H1 (cell line): ENCODE measurements at regions not wholly inside any gene's neighbourhood (a gene's known extent, or its start where the extent isn't known, plus 50 kb on each side); places are given as distances from the start of the nearest gene placed in this dataset.

Source experiments
- CTCF ChIA-PET: fragments of 300-600 bp; sonication (Branson Sonifier 250); formaldehyde crosslinking; loops from one replicate; lab custom pipeline; 2021; ENCODE audit not compliant: partially characterized antibody; lab: Charles Lee
- POLR2A ChIA-PET: fragments of 300-600 bp; sonication (Branson Sonifier 250); formaldehyde crosslinking; loops from one replicate; lab custom pipeline; 2021; ENCODE audit warnings: inconsistent platforms; ENCODE audit not compliant: partially characterized antibody; lab: Charles Lee
- DNase-seq, 2 experiments: peaks; one replicate each; pipeline versions ENCODE4 v3.0.0 to v3.0.0-alpha.2; 2010 to 2022; ENCODE audit warnings: low spot score in 2 of 2, low read depth in 1 of 2, mixed read lengths in 1 of 2
- FAIRE-seq: peaks from 2 replicates; lab custom pipeline; 2011; peaks lifted over from hg19 to GRCh38; lab: Jason Lieb, UNC
- H2AFZ ChIP-seq: 2 replicates; pipeline ENCODE4 v1.8.1; 2012; ENCODE audit warnings: low read length, inconsistent platforms
- H2AK5ac ChIP-seq: 2 replicates; pipeline ENCODE4 v1.6.1; 2013; ENCODE audit warnings: low read depth, low read length
- H2BK120ac ChIP-seq: replicated peaks from 2 replicates; pipeline ENCODE3; 2013; ENCODE audit warnings: low read depth, low read length, inconsistent platforms
- H2BK12ac ChIP-seq: 2 replicates; pipeline ENCODE4 v1.6.1; 2013; ENCODE audit warnings: low read depth, low read length
- H2BK15ac ChIP-seq: 2 replicates; pipeline ENCODE4 v1.6.1; 2013; ENCODE audit warnings: low read length
- H2BK20ac ChIP-seq: 2 replicates; pipeline ENCODE4 v1.6.1; 2013; ENCODE audit warnings: low read length
- H2BK5ac ChIP-seq: 2 replicates; pipeline ENCODE4 v1.6.1; 2013; ENCODE audit warnings: low read depth, low read length
- H3K14ac ChIP-seq: 2 replicates; pipeline ENCODE4 v1.6.1; 2013; ENCODE audit warnings: inconsistent platforms; ENCODE audit not compliant: insufficient read length
- H3K18ac ChIP-seq: 2 replicates; pipeline ENCODE4 v1.6.1; 2013; ENCODE audit warnings: low read length; ENCODE audit errors: extremely low read depth
- H3K23ac ChIP-seq: 2 replicates; pipeline ENCODE4 v1.6.1; 2013; ENCODE audit warnings: inconsistent platforms; ENCODE audit not compliant: insufficient read length
- H3K23me2 ChIP-seq: 2 replicates; pipeline ENCODE4 v1.6.1; 2013; ENCODE audit warnings: low read depth, low read length
- H3K27ac ChIP-seq: 2 replicates; pipeline ENCODE4 v1.6.1; 2011; ENCODE audit warnings: low read depth, low read length, inconsistent platforms
- H3K27me3 ChIP-seq, 4 experiments: replicated peaks in 1 of 4; 1 replicate in 1 of 4; 2 replicates in 3 of 4; pipeline versions ENCODE4 v1.6.1 to v1.8.1; 2011 to 2013; ENCODE audit warnings: low read length in 3 of 4, mild to moderate bottlenecking in 3 of 4, inconsistent platforms in 2 of 4, mixed read lengths in 2 of 4, moderate library complexity in 1 of 4; ENCODE audit not compliant: control insufficient read depth in 3 of 4, insufficient read depth in 3 of 4; ENCODE audit errors: extremely low read depth in 1 of 4
- H3K36me3 ChIP-seq, 4 experiments: 2 replicates each; pipeline versions ENCODE4 v1.6.1 to v1.8.1; 2011 to 2013; ENCODE audit warnings: mild to moderate bottlenecking in 4 of 4, low read length in 3 of 4, moderate library complexity in 2 of 4, control low read depth in 1 of 4, inconsistent platforms in 1 of 4; ENCODE audit not compliant: insufficient read depth in 4 of 4, control insufficient read depth in 2 of 4
- H3K4ac ChIP-seq: replicated peaks from 2 replicates; pipeline ENCODE3; 2013; ENCODE audit warnings: low read length, low read depth, mixed read lengths, inconsistent platforms; ENCODE audit not compliant: insufficient read length
- H3K4me1 ChIP-seq, 4 experiments: replicated peaks in 1 of 4; 1 replicate in 1 of 4; 2 replicates in 3 of 4; pipeline versions ENCODE4 v1.6.1 to v1.8.1; 2011 to 2013; ENCODE audit warnings: low read length in 3 of 4, inconsistent platforms in 2 of 4, mixed read lengths in 1 of 4; ENCODE audit not compliant: insufficient read depth in 4 of 4, control insufficient read depth in 3 of 4
- H3K4me2 ChIP-seq, 2 experiments: 2 replicates each; pipeline versions ENCODE4 v1.6.1 to v1.8.1; 2011 to 2013; ENCODE audit warnings: low read depth in 2 of 2, low read length in 2 of 2, control low read depth in 1 of 2, inconsistent platforms in 1 of 2, mild to moderate bottlenecking in 1 of 2; ENCODE audit not compliant: insufficient read depth in 1 of 2
- H3K4me3 ChIP-seq, 4 experiments: fragments of 200-600, 300-600 bp in 1 of 4; sonication (generic), shearing (Covaris generic), sonication (Bioruptor Twin) in 1 of 4; 2 replicates each; pipeline versions ENCODE4 v1.5.1 to v1.8.1; 2011 to 2016; ENCODE audit warnings: low read length in 4 of 4, low read depth in 3 of 4, control low read depth in 2 of 4, inconsistent platforms in 2 of 4, mild to moderate bottlenecking in 2 of 4, mixed read lengths in 1 of 4, moderate library complexity in 1 of 4; ENCODE audit not compliant: insufficient read depth in 2 of 4; ENCODE audit errors: extremely low read depth in 1 of 4
- H3K56ac ChIP-seq: replicated peaks from 2 replicates; pipeline ENCODE3; 2013; ENCODE audit warnings: low read depth, mild to moderate bottlenecking, mixed read lengths, low read length, inconsistent platforms; ENCODE audit not compliant: insufficient read length
- H3K79me1 ChIP-seq: 2 replicates; pipeline ENCODE4 v1.6.1; 2013; ENCODE audit warnings: low read depth, low read length, control low read depth
- H3K79me2 ChIP-seq, 2 experiments: 2 replicates each; pipeline versions ENCODE4 v1.6.1 to v1.8.1; 2012 to 2013; ENCODE audit warnings: low read length in 2 of 2, mild to moderate bottlenecking in 2 of 2, inconsistent platforms in 1 of 2; ENCODE audit not compliant: insufficient read depth in 2 of 2, control insufficient read depth in 1 of 2
- H3K9ac ChIP-seq, 4 experiments: replicated peaks in 1 of 4; 1 replicate in 1 of 4; 2 replicates in 3 of 4; pipeline versions ENCODE4 v1.6.1 to v1.8.1; 2011 to 2013; ENCODE audit warnings: low read depth in 3 of 4, low read length in 3 of 4, control low read depth in 2 of 4, mild to moderate bottlenecking in 2 of 4, moderate library complexity in 2 of 4, inconsistent platforms in 1 of 4; ENCODE audit errors: extremely low read depth in 1 of 4
- H3K9me3 ChIP-seq, 2 experiments: 2 replicates each; pipeline versions ENCODE4 v1.6.1 to v1.8.1; 2012 to 2013; ENCODE audit warnings: mild to moderate bottlenecking in 2 of 2, moderate library complexity in 2 of 2, control low read depth in 1 of 2, inconsistent platforms in 1 of 2, low read depth in 1 of 2, low read length in 1 of 2, mixed read lengths in 1 of 2; ENCODE audit not compliant: insufficient read depth in 2 of 2
- H4K20me1 ChIP-seq, 2 experiments: replicated peaks in 1 of 2; 2 replicates each; pipeline versions ENCODE3 to v1.8.1; 2011 to 2013; ENCODE audit warnings: inconsistent platforms in 2 of 2, low read length in 2 of 2, mild to moderate bottlenecking in 1 of 2; ENCODE audit not compliant: insufficient read depth in 2 of 2, control insufficient read depth in 1 of 2
- H4K5ac ChIP-seq: 2 replicates; pipeline ENCODE4 v1.6.1; 2013; ENCODE audit warnings: low read length, low read depth, mixed read lengths, inconsistent platforms; ENCODE audit not compliant: insufficient read length
- H4K8ac ChIP-seq: 2 replicates; pipeline ENCODE4 v1.8.0; 2013; ENCODE audit warnings: mild to moderate bottlenecking, moderate library complexity, low read length, inconsistent platforms; ENCODE audit not compliant: insufficient read depth; ENCODE audit errors: extremely low read depth
- H4K91ac ChIP-seq: replicated peaks from 2 replicates; pipeline ENCODE3; 2013; ENCODE audit warnings: low read length, mixed read lengths, inconsistent platforms; ENCODE audit not compliant: insufficient read length
- E2F6 ChIP-seq: IDR thresholded peaks from 2 replicates; pipeline ENCODE4 v1.6.1; 2012; ENCODE audit warnings: inconsistent platforms
- EP300 ChIP-seq, 2 experiments: IDR thresholded peaks; 1 replicate in 1 of 2; 2 replicates in 1 of 2; pipeline ENCODE4 v1.6.1; 2011 to 2012; ENCODE audit warnings: low read depth in 2 of 2, low read length in 2 of 2, mild to moderate bottlenecking in 2 of 2, borderline replicate concordance in 1 of 2, inconsistent platforms in 1 of 2, moderate library complexity in 1 of 2
- RAD21 ChIP-seq, 2 experiments: IDR thresholded peaks in 1 of 2; conservative IDR thresholded peaks in 1 of 2; 2 replicates each; pipeline ENCODE4 v1.6.1; 2011; ENCODE audit warnings: low read depth in 2 of 2, low read length in 2 of 2, improper control_type of control experiment in 1 of 2, inconsistent platforms in 1 of 2, mild to moderate bottlenecking in 1 of 2, moderate library complexity in 1 of 2
- WGBS, 2 experiments: shearing (Covaris generic) in 1 of 2; methylation state at CpG; one replicate each; pipeline versions ENCODE4 v1.1.6 to v1.1.7; 2013 to 2015; ENCODE audit warnings: low lambda C conversion rate in 2 of 2, mixed read lengths in 2 of 2, inconsistent platforms in 1 of 2, low coverage in 1 of 2, missing lambda C conversion rate in 1 of 2; ENCODE audit not compliant: insufficient replicate concordance in 2 of 2, insufficient coverage in 1 of 2, insufficient read length in 1 of 2; ENCODE audit errors: extremely low coverage in 1 of 2, missing lambda C conversion rate in 1 of 2; 5-methylcytosine and 5-hydroxymethylcytosine counted together
- TF ChIP-seq, protein P1 (sequence below), 3 experiments: IDR thresholded peaks; 1 replicate in 2 of 3; 2 replicates in 1 of 3; pipeline versions ENCODE4 v1.5.1 to v1.6.1; 2011; ENCODE audit warnings: low read length in 3 of 3, mild to moderate bottlenecking in 3 of 3, inconsistent platforms in 2 of 3, low read depth in 1 of 3, moderate library complexity in 1 of 3; ENCODE audit not compliant: insufficient read depth in 1 of 3; ENCODE audit errors: control extremely low read depth in 1 of 3

GRCh38 chr4:29079260-29079659 is 1640.9 kb upstream of the PCDH7 start:
- Histone ChIP-seq H3K18ac (no peak overlapping the region), H3K4me3 (no peak overlapping the region), H4K5ac (no peak overlapping the region), H3K4me1 (no peaks in the 10 kb centered on the region), H3K4me2 (no peak overlapping the region), H2BK20ac (no peak overlapping the region), H2BK12ac (no peak overlapping the region), H3K9me3 (no peaks in the 10 kb centered on the region), H4K20me1 (no peaks in the 10 kb centered on the region), H2AFZ (no peak overlapping the region), H3K27me3 (peaks cover 0 to 1% (median 0%) of the 10 kb centered on the region in 4 experiments; a peak in 1 of 7 replicates), H4K8ac (no peak overlapping the region), H4K91ac (no peak overlapping the region), H3K23me2 (no peaks in the 10 kb centered on the region), H2BK120ac (no peak overlapping the region), H3K14ac (no peak overlapping the region), H3K56ac (no peak overlapping the region), H2AK5ac (no peak overlapping the region), H3K23ac (no peak overlapping the region), H3K79me2 (no peaks in the 10 kb centered on the region), H3K9ac (no peak overlapping the region), H3K4ac (no peak overlapping the region), H3K79me1 (no peaks in the 10 kb centered on the region), H2BK5ac (no peak overlapping the region), H3K27ac (no peak overlapping the region), H2BK15ac (no peak overlapping the region), H3K36me3 (no peaks in the 10 kb centered on the region)
- FAIRE-seq (no peak), DNase-seq (no peak)
- POLR2A ChIA-PET, result no interaction called here
- TF ChIP-seq RAD21 (IDR thresholded peaks at IDR 0.05 in 1 of 2, conservative IDR thresholded peaks at IDR 0.05 in 1 of 2; ENCODE audit: low read depth in 2 of 2, low read length in 2 of 2) (peak; percentile 19 to 25; a peak in 2 of 4 replicates), E2F6 (no peak), EP300 (IDR thresholded peaks at IDR 0.05; ENCODE audit: borderline replicate concordance in 1 of 2, low read depth in 2 of 2, low read length in 2 of 2) (no peak)
- TF ChIP-seq, protein P1, sequence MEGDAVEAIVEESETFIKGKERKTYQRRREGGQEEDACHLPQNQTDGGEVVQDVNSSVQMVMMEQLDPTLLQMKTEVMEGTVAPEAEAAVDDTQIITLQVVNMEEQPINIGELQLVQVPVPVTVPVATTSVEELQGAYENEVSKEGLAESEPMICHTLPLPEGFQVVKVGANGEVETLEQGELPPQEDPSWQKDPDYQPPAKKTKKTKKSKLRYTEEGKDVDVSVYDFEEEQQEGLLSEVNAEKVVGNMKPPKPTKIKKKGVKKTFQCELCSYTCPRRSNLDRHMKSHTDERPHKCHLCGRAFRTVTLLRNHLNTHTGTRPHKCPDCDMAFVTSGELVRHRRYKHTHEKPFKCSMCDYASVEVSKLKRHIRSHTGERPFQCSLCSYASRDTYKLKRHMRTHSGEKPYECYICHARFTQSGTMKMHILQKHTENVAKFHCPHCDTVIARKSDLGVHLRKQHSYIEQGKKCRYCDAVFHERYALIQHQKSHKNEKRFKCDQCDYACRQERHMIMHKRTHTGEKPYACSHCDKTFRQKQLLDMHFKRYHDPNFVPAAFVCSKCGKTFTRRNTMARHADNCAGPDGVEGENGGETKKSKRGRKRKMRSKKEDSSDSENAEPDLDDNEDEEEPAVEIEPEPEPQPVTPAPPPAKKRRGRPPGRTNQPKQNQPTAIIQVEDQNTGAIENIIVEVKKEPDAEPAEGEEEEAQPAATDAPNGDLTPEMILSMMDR (IDR thresholded peaks at IDR 0.05; ENCODE audit: control extremely low read depth in 1 of 3, insufficient read depth in 1 of 3, low read depth in 1 of 3, low read length in 3 of 3), result peak in 2 of 3 experiments; percentile 13 to 17; a peak in 2 of 4 replicates
- CTCF ChIA-PET, result interaction anchor here (0.8 to 1.1 kb wide), 2 partner anchors 12 to 59 kb away, joined by 3 read pairs; no protein-coding TSS in a partner anchor
- WGBS, 2 experiments, result 79% methylated on average over 2 of the region's 2 CpGs; no CpG with 5 or more reads in 1 of the 2 experiments
